Fibroblast of lung (primary cell): ENCODE measurements at regions not wholly inside any gene's neighbourhood (a gene's known extent, or its start where the extent isn't known, plus 50 kb on each side); places are given as distances from the start of the nearest gene placed in this dataset.

Source experiments
- CTCF ChIP-seq, 2 donors: IDR thresholded peaks in 1 of 2; conservative IDR thresholded peaks in 1 of 2; 1 replicate in 1 of 2; 2 replicates in 1 of 2; pipeline ENCODE4 v1.5.1; 2011 to 2012; ENCODE audit warnings: low read length in 2 of 2, control low read depth in 1 of 2, inconsistent platforms in 1 of 2, low read depth in 1 of 2, mild to moderate bottlenecking in 1 of 2
- EZH2 ChIP-seq: IDR thresholded peaks from 2 replicates; pipeline ENCODE4 v1.5.1; 2012; ENCODE audit warnings: low read length, control low read depth, mild to moderate bottlenecking; ENCODE audit errors: missing control alignments

- no peak for TF ChIP-seq CTCF (conservative IDR thresholded peaks at IDR 0.05 in 1 of 2, IDR thresholded peaks at IDR 0.05 in 1 of 2; ENCODE audit: low read depth in 1 of 2, low read length in 2 of 2)
- no peak for TF ChIP-seq EZH2
Observed at GRCh38 chr13:70415136-70415535, 306.9 kb upstream of the KLHL1 start.
